HG03103 (cell line): ENCODE measurements at regions not wholly inside any gene's neighbourhood (a gene's known extent, or its start where the extent isn't known, plus 50 kb on each side); places are given as distances from the start of the nearest gene placed in this dataset.
"Not testable (repeated sequence)": the region's sequence is repeated elsewhere in the genome, so short reads cannot be mapped to it uniquely, and the experiment has no call there.

Source experiments
- ATAC-seq: cut with Tn5 transposase; IDR thresholded peaks from one replicate; pipeline ENCODE4 v1.9.1; 2021; ENCODE audit warnings: low read depth; ENCODE audit not compliant: unreplicated experiment

DNA sequence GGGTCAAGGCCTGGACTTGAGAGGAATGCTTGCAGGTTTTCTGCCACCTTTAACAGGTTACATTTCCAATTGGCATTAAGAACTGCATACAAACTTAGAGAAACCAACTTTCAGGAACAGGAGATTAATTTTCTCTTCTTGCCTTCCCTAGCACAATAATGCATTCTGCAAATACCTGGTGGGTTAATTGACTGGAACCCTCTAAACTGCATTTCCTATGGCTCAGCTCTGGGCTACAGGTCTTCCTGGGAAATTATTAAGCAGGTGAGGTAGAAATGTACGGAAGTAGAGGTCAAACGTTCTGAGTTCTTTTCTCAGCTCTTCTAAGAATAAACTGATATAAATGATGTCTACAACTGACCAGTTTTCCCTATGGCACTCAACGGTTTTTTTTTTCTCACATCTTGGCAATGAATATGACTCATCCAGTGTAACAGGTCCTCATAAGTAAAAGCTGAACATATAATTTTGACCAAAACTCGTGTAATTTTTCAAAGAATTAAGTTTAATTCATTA, 144.9 kb upstream of the PELI2 start:
- no peak for ATAC-seq

- no peak for ATAC-seq
Measured at GRCh38 chr14:55973911-55974630, 144.1 kb upstream of the PELI2 start.

- no peak for ATAC-seq
Measured at GRCh38 chr14:55975281-55975910, 142.8 kb upstream of the PELI2 start.

- ATAC-seq = no peak
Measured at GRCh38 chr14:55976219-55976618, 142.0 kb upstream of the PELI2 start.

GRCh38 chr14:55976655-55977054, 141.6 kb upstream of the PELI2 start:
- ATAC-seq = no peak

DNA sequence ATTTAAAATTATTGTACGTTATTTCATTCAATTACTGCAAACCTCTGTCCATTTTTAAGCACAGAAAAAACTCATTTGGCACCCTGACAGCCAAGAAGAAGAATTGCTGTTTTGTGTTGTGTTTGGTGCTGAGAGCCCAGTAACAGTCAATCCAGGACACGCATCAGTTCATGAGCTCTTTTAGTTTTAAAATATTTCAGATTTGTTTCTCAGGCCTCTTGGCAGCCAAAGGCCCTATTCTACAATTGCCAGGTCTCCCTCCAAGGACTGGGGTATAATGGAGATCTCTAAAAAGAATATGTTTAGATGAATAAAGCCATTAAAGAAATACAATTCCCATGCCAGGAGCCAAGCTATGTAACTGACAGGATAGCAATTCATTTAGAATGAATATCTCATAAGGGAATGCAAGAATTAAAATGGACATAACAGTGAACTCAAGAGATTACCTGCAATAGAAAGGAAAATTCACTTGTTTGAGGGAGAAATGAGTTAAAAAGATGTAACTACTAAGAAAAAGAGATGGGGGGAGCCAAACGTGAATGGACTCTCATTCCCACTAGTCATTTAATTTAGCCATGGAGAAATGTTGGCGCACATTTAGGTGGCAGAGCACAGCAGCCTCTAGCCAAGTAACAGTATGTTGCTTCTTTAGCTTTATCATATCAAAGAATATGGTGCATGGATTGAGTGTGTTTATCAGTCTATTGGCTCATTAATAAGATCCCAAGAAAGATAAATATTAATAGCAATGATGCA, 140.6 kb upstream of the PELI2 start:
- no peak for ATAC-seq

DNA sequence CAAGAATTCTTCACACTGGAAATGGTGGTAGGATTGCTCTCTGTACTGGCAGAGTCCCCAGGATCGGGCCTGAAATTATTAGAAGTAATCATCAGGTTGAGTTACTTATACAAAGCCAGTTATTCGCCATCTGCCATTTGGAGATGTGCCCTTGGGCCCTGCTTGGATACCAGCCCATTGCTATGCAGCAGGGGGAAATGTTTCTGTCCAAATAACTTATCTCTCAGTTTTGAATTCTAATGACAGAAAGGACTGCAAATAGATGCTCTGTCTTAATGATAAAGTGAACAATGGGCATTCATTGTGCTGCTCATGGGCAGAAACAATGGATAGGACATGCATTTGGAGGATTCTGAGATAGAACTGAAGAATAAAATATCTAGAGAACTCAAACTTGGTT, 139.1 kb upstream of the PELI2 start:
- ATAC-seq = no peak

GRCh38 chr14:55979781-55980180, 138.4 kb upstream of the PELI2 start:
- ATAC-seq = no peak

- no peak for ATAC-seq
Measured at GRCh38 chr14:55980970-55981369, 137.2 kb upstream of the PELI2 start.

GRCh38 chr14:55986069-55986468, 132.1 kb upstream of the PELI2 start:
- no peak for ATAC-seq

DNA sequence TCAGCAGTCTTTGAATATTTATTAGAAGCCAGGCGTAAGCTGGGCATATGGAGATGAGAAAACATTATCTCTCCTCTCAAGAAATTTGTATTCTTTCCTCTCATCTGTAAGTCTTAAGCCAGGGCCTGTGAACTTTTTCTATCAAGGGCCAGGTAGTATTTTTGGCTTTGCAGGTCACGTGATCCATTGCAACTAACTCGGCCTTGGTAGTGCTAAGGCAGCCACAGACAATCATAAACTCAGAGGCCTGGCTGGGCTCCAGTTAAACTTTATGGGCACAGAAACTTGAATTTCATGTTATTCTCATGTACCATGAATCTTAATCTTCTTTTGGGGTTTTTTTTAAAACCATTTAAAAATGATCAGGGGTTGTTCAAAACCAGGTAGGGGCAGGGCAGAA, 117.4 kb upstream of the PELI2 start:
- ATAC-seq = no peak

- ATAC-seq = no peak
Measured at GRCh38 chr14:56002342-56002741, 115.9 kb upstream of the PELI2 start.

GRCh38 chr14:56002876-56003625, 115.2 kb upstream of the PELI2 start:
- ATAC-seq = peak; percentile 53

- no peak for ATAC-seq
Measured at GRCh38 chr14:56004323-56004722, 113.9 kb upstream of the PELI2 start.

GRCh38 chr14:56004786-56005185, 113.4 kb upstream of the PELI2 start:
- ATAC-seq = peak; percentile 63

DNA sequence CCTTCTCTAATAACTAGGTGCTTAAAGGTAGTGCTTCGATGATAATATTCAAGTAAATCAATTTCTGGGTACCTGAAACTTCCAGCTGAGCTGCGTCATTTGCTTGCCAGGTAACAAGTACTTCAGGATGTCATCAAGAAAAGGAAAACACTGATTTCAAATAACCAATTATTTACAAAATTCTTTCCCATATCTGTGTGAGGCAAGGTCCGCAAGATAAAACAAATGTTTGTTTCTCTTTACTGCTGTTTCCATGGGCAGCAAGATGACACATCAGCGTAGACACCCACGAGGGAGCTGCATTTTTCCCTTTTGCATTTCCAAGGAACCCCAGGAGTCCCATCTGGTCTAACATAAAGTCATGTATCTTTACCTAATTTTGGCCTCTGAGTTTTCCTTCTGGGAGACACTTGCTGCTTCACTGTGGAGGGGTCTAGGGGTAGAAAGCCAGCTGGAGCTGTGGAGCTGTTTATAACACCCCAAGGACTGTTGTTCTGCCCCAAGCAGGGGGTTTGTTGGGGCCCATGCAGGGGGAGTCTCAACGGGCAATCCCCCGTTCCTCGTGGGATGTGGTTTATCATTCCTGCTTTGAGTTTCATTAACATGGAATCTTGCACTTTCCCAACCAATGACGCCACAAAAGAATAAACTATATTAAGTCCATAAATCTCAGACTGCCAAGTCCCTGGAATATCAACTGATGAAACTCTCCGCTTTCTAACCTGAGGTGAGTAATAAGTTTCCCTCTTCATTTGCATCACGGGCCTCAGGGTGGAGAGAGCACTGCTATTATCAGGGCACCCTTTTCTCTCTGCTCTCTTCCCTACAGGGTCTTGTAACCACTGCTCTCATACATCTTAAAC, 112.8 kb upstream of the PELI2 start:
- ATAC-seq = no peak

DNA sequence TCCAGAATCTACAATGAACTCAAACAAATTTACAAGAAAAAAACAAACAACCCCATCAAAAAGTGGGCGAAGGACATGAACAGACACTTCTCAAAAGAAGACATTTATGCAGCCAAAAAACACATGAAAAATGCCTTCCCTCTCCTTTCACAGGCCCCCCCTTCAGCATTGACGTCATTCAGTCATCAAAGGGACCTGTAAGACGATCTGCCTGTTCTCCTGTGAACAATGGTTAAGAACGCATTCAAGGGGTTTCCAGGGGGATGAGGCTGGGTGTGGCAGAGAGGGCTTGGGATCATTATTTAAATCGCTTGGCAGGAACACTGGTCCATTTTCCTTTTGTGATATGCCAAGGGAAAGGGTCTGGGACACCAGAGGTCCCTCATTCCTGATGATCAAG, 110.7 kb upstream of the PELI2 start:
- not testable (repeated sequence) for ATAC-seq

DNA sequence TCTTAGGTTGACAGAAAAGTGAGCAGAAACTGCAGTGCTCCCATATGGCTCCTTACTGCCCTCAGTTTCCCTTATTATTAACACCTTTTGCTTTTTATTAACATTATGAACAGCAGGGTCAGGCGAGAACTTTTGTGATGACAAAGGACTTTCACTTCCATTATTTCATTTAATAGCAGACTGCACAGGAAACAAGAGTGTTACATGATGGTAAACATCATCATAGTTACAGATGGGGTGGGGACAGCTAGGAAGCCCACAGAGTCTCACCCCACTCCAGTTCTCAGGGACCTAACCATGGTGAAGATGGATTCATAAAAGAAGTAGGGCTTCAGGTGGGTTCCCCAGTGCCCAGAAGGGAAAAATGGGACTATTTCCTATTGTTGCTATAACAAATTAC, 110.1 kb upstream of the PELI2 start:
- ATAC-seq = no peak

DNA sequence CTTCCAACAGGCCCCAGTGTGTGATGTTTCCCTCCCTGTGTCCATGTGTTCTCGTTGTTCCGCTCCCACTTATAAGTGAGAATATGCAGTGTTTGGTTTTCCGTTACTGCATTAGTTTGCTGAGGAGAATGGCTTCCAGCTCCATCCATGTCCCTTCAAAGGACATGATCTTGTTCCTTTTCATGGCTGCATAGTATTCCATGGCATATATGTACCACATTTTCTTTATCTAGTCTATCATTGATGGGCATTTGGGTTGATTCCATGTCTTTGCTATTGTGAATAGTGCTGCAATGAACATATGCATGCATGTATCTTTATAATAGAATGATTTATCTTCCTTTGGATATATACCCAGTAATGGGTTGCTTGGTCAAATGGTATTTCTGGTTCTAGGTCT, 109.5 kb upstream of the PELI2 start:
- not testable (repeated sequence) for ATAC-seq

DNA sequence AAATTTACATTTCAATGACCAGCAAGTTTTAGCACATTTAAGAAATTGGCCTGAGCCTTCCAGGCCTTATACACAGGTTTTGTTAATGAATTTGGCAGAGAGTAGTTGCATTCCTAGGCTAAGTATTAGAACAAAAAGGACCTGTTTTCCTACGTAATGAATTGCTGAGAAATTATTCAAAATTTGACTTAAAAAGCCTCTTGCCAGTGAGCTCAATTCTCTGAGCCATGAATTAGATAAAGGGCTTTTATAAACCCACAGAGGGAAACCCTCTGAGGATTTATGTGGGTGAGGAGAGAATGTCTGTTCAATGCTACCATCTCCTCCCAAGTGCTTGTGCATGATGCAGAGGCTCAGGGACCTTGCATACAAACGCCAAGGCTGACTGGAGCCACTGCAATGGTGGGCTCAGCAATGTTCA, 94.5 kb upstream of the PELI2 start:
- no peak for ATAC-seq
